Mesenchymal stem cell (in vitro differentiated cells and primary cell): ENCODE measurements at regions not wholly inside any gene's neighbourhood (a gene's known extent, or its start where the extent isn't known, plus 50 kb on each side); places are given as distances from the start of the nearest gene placed in this dataset.

Experiments used
- DNase-seq: peaks from one replicate; pipeline ENCODE4 v3.0.0-alpha.2; 2013
- H2AFZ ChIP-seq: one replicate; pipeline ENCODE4 v1.6.1; 2013; ENCODE audit warnings: low read depth, mild to moderate bottlenecking, control low read depth, inconsistent platforms, low read length, moderate library complexity
- H2AK5ac ChIP-seq: 2 replicates; pipeline ENCODE4 v1.6.1; 2013; ENCODE audit warnings: low read length, moderate library complexity, mild to moderate bottlenecking, inconsistent platforms; ENCODE audit not compliant: severe bottlenecking
- H2BK120ac ChIP-seq: one replicate; pipeline ENCODE4 v1.6.1; 2013; ENCODE audit warnings: low read depth, mild to moderate bottlenecking, inconsistent platforms, low read length, moderate library complexity
- H2BK12ac ChIP-seq, 2 experiments: one replicate each; pipeline ENCODE4 v1.6.1; 2013; ENCODE audit warnings: inconsistent platforms in 2 of 2, low read length in 2 of 2, mild to moderate bottlenecking in 2 of 2, moderate library complexity in 2 of 2, control low read depth in 1 of 2
- H2BK15ac ChIP-seq: one replicate; pipeline ENCODE4 v1.6.1; 2013; ENCODE audit warnings: mild to moderate bottlenecking, low read depth, inconsistent platforms; ENCODE audit not compliant: poor library complexity, severe bottlenecking
- H2BK5ac ChIP-seq: 2 replicates; pipeline ENCODE4 v1.6.1; 2013; ENCODE audit warnings: low read depth, mild to moderate bottlenecking, low read length, control low read depth, inconsistent platforms; ENCODE audit not compliant: poor library complexity, severe bottlenecking
- H3K14ac ChIP-seq, 2 experiments: one replicate each; pipeline ENCODE4 v1.6.1; 2013; ENCODE audit warnings: inconsistent platforms in 2 of 2, low read length in 2 of 2, control low read depth in 1 of 2, mild to moderate bottlenecking in 1 of 2, moderate library complexity in 1 of 2
- H3K18ac ChIP-seq, 2 experiments: one replicate each; pipeline ENCODE4 v1.6.1; 2013; ENCODE audit warnings: inconsistent platforms in 2 of 2, low read length in 2 of 2, control low read depth in 1 of 2, low read depth in 1 of 2, mild to moderate bottlenecking in 1 of 2
- H3K23ac ChIP-seq, 2 experiments: one replicate each; pipeline ENCODE4 v1.6.1; 2013; ENCODE audit warnings: inconsistent platforms in 2 of 2, low read length in 2 of 2, mild to moderate bottlenecking in 2 of 2, moderate library complexity in 2 of 2, control low read depth in 1 of 2
- H3K27ac ChIP-seq: 2 replicates; pipeline ENCODE4 v1.5.1; 2013; ENCODE audit warnings: mild to moderate bottlenecking, moderate library complexity, low read length, control low read depth, inconsistent platforms; ENCODE audit not compliant: poor library complexity, severe bottlenecking
- H3K27me3 ChIP-seq, 2 experiments: 2 replicates each; pipeline versions ENCODE4 v1.6.1 to v1.7.0; 2013; ENCODE audit warnings: low read length in 2 of 2, mild to moderate bottlenecking in 2 of 2, moderate library complexity in 2 of 2, control low read depth in 1 of 2, inconsistent platforms in 1 of 2; ENCODE audit not compliant: control insufficient read depth in 1 of 2, insufficient read depth in 1 of 2
- H3K36me3 ChIP-seq, 2 experiments: 2 replicates each; pipeline versions ENCODE4 v1.6.1 to v1.7.0; 2013; ENCODE audit warnings: low read length in 2 of 2, control low read depth in 1 of 2, inconsistent platforms in 1 of 2, low read depth in 1 of 2, mild to moderate bottlenecking in 1 of 2; ENCODE audit not compliant: insufficient read depth in 2 of 2, control insufficient read depth in 1 of 2
- H3K4ac ChIP-seq, 2 experiments: one replicate each; pipeline ENCODE4 v1.6.1; 2013; ENCODE audit warnings: inconsistent platforms in 2 of 2, low read length in 2 of 2, mild to moderate bottlenecking in 2 of 2, moderate library complexity in 2 of 2, control low read depth in 1 of 2, low read depth in 1 of 2
- H3K4me1 ChIP-seq: 2 replicates; pipeline ENCODE4 v1.6.1; 2013; ENCODE audit warnings: low read depth, low read length, control low read depth; ENCODE audit not compliant: control insufficient read depth, insufficient read depth
- H3K4me2 ChIP-seq: 2 replicates; pipeline ENCODE4 v1.6.1; 2013; ENCODE audit warnings: low read length, mild to moderate bottlenecking, inconsistent platforms; ENCODE audit not compliant: poor library complexity, severe bottlenecking
- H3K4me3 ChIP-seq, 2 experiments: 2 replicates each; pipeline versions ENCODE4 v1.5.1 to v1.7.0; 2013; ENCODE audit warnings: low read length in 2 of 2, mild to moderate bottlenecking in 2 of 2, control low read depth in 1 of 2, low read depth in 1 of 2; ENCODE audit not compliant: insufficient read depth in 1 of 2
- H3K79me1 ChIP-seq: replicated peaks from 2 replicates; pipeline ENCODE4 v1.6.1; 2013; ENCODE audit warnings: mild to moderate bottlenecking, control low read depth, low read length, inconsistent platforms; ENCODE audit not compliant: poor library complexity, severe bottlenecking
- H3K9ac ChIP-seq: 2 replicates; pipeline ENCODE4 v1.7.0; 2013; ENCODE audit warnings: mild to moderate bottlenecking, low read length, moderate library complexity
- H3K9me3 ChIP-seq: 2 replicates; pipeline ENCODE4 v1.7.0; 2013; ENCODE audit warnings: mild to moderate bottlenecking, low read length; ENCODE audit not compliant: control insufficient read depth
- H4K8ac ChIP-seq: one replicate; pipeline ENCODE4 v1.6.1; 2013; ENCODE audit warnings: inconsistent platforms, mild to moderate bottlenecking, low read length, moderate library complexity
- H4K91ac ChIP-seq: one replicate; pipeline ENCODE4 v1.6.1; 2013; ENCODE audit warnings: mild to moderate bottlenecking, low read length, inconsistent platforms
- WGBS: methylation state at CpG from one replicate; pipeline ENCODE4 v1.1.7; 2013; ENCODE audit warnings: mixed read lengths; 5-methylcytosine and 5-hydroxymethylcytosine counted together

- Histone ChIP-seq H3K18ac (no peak overlapping the region), H3K4me1 (no peaks in the 10 kb centered on the region), H3K9me3 (no peaks in the 10 kb centered on the region), H4K91ac (no peak overlapping the region), H3K14ac (no peak overlapping the region), H4K8ac (no peak overlapping the region), H3K23ac (no peak overlapping the region), H3K27ac (no peak overlapping the region), H3K36me3 (no peaks in the 10 kb centered on the region), H3K27me3 (peaks cover 0 to 56% of the 10 kb centered on the region in 2 experiments), H2AK5ac (no peak overlapping the region), H2AFZ (no peak overlapping the region), H3K4ac (no peak overlapping the region), H2BK5ac (no peak overlapping the region), H3K4me2 (no peak overlapping the region), H3K9ac (peak overlapping the region; percentile 57), H2BK15ac (no peak overlapping the region), H2BK12ac (no peak overlapping the region), H3K4me3 (no peak overlapping the region), H2BK120ac (no peak overlapping the region), H3K79me1 (no peaks in the 10 kb centered on the region)
- DNase-seq: no peak
- 85% methylated on average over 3 of the region's 4 CpGs for WGBS
Measured at GRCh38 chr10:113493195-113493594, 59.7 kb upstream of the HABP2 start.

GRCh38 chr10:113493882-113494301 lies 59.0 kb upstream of the HABP2 start:
- no peak overlapping the region for H2AK5ac ChIP-seq
- no peak overlapping the region for H2AFZ ChIP-seq
- no peak overlapping the region for H3K27ac ChIP-seq
- no peaks in the 10 kb centered on the region for H3K4me1 ChIP-seq
- H3K4me3 ChIP-seq: no peak overlapping the region
- peaks cover 0 to 56% of the 10 kb centered on the region in 2 experiments for H3K27me3 ChIP-seq
- no peak overlapping the region for H3K18ac ChIP-seq
- H3K4ac ChIP-seq: no peak overlapping the region
- H2BK5ac ChIP-seq: no peak overlapping the region
- no peak overlapping the region for H3K14ac ChIP-seq
- no peak for DNase-seq
- no peaks in the 10 kb centered on the region for H3K79me1 ChIP-seq
- WGBS: 53% methylated on average over 2 of the region's 5 CpGs
- H3K23ac ChIP-seq: no peak overlapping the region
- H3K9me3 ChIP-seq: no peaks in the 10 kb centered on the region
- H3K4me2 ChIP-seq: no peak overlapping the region
- no peak overlapping the region for H2BK12ac ChIP-seq
- no peak overlapping the region for H4K91ac ChIP-seq
- H2BK15ac ChIP-seq: no peak overlapping the region
- H3K36me3 ChIP-seq: no peaks in the 10 kb centered on the region
- no peak overlapping the region for H4K8ac ChIP-seq
- H2BK120ac ChIP-seq: no peak overlapping the region
- H3K9ac ChIP-seq: peak overlapping the region; percentile 33

- DNase-seq: no peak
- no peak overlapping the region for H3K18ac ChIP-seq
- H3K4ac ChIP-seq: no peak overlapping the region
- no peak overlapping the region for H3K23ac ChIP-seq
- no peak overlapping the region for H3K4me2 ChIP-seq
- no peak overlapping the region for H3K14ac ChIP-seq
- H3K36me3 ChIP-seq: no peaks in the 10 kb centered on the region
- WGBS: 69% methylated on average over 7 of the region's 7 CpGs
- no peak overlapping the region for H4K91ac ChIP-seq
- H4K8ac ChIP-seq: no peak overlapping the region
- no peaks in the 10 kb centered on the region for H3K9me3 ChIP-seq
- H3K27ac ChIP-seq: no peak overlapping the region
- no peak overlapping the region for H2BK5ac ChIP-seq
- H3K27me3 ChIP-seq: peaks cover 0 to 56% of the 10 kb centered on the region in 2 experiments
- H2AFZ ChIP-seq: no peak overlapping the region
- H3K79me1 ChIP-seq: no peaks in the 10 kb centered on the region
- H2BK15ac ChIP-seq: no peak overlapping the region
- H2BK12ac ChIP-seq: no peak overlapping the region
- H2AK5ac ChIP-seq: no peak overlapping the region
- no peak overlapping the region for H2BK120ac ChIP-seq
- H3K4me3 ChIP-seq: no peak overlapping the region
- H3K4me1 ChIP-seq: no peaks in the 10 kb centered on the region
- no peak overlapping the region for H3K9ac ChIP-seq
Measured at GRCh38 chr10:113494761-113495160, 58.1 kb upstream of the HABP2 start.

- Histone ChIP-seq H3K18ac (no peak overlapping the region), H3K9ac (no peak overlapping the region), H3K14ac (no peak overlapping the region), H3K79me1 (no peaks in the 10 kb centered on the region), H2AK5ac (no peak overlapping the region), H2BK15ac (no peak overlapping the region), H2BK5ac (no peak overlapping the region), H2BK120ac (no peak overlapping the region), H2AFZ (no peak overlapping the region), H3K27me3 (peaks cover 0 to 56% of the 10 kb centered on the region in 2 experiments), H3K4me1 (no peaks in the 10 kb centered on the region), H3K4me3 (no peak overlapping the region), H4K8ac (no peak overlapping the region), H3K36me3 (no peaks in the 10 kb centered on the region), H3K9me3 (no peaks in the 10 kb centered on the region), H3K27ac (no peak overlapping the region), H2BK12ac (no peak overlapping the region), H3K4me2 (no peak overlapping the region), H4K91ac (no peak overlapping the region), H3K4ac (no peak overlapping the region), H3K23ac (no peak overlapping the region)
- 93% methylated on average over 6 of the region's 8 CpGs for WGBS
- no peak for DNase-seq
Measured at GRCh38 chr10:113495553-113495952, 57.3 kb upstream of the HABP2 start.
